SK-N-SH treated with all-trans-retinoic acid at 6 μM for 48 hours (cell line): ENCODE measurements at regions not wholly inside any gene's neighbourhood (a gene's known extent, or its start where the extent isn't known, plus 50 kb on each side); places are given as distances from the start of the nearest gene placed in this dataset.
"Not testable (repeated sequence)": the region's sequence is repeated elsewhere in the genome, so short reads cannot be mapped to it uniquely, and the experiment has no call there.

Experiments used
- ATAC-seq: fragments of 200-7000 bp; cut with Tn5 transposase; 3 replicates; pipeline ENCODE4 v1.9.1; 2020; ENCODE audit warnings: mild to moderate bottlenecking, moderate library complexity
- BACH2 ChIP-seq: fragments of 250-450 bp; sonication (Bioruptor Pico); IDR thresholded peaks from 2 replicates; pipeline ENCODE4 v1.9.0; 2021; ENCODE audit warnings: mild to moderate bottlenecking, borderline replicate concordance
- CREB5 ChIP-seq: fragments of 250-450 bp; sonication (Bioruptor Pico); IDR thresholded peaks from 2 replicates; pipeline ENCODE4 v1.5.1; 2020; ENCODE audit warnings: low read depth, mild to moderate bottlenecking, moderate library complexity
- CSDC2 ChIP-seq: fragments of 250-450 bp; sonication (Bioruptor Pico); IDR thresholded peaks from 2 replicates; pipeline ENCODE4 v1.5.0; 2020; ENCODE audit warnings: mild to moderate bottlenecking, moderate library complexity
- CSRNP3 ChIP-seq: fragments of 250-450 bp; sonication (Bioruptor Pico); IDR thresholded peaks from 2 replicates; pipeline ENCODE4 v1.5.1; 2021; ENCODE audit warnings: mild to moderate bottlenecking, moderate library complexity
- ESRRG ChIP-seq: fragments of 250-450 bp; sonication (Bioruptor Pico); IDR thresholded peaks from 2 replicates; pipeline ENCODE4 v1.6.1; 2021; ENCODE audit warnings: mild to moderate bottlenecking
- ISL1 ChIP-seq: fragments of 250-450 bp; sonication (Bioruptor Pico); IDR thresholded peaks from 2 replicates; pipeline ENCODE4 v2.1.2; 2022; ENCODE audit warnings: mild to moderate bottlenecking, moderate library complexity
- PATZ1 ChIP-seq: fragments of 250-450 bp; sonication (Bioruptor Pico); IDR thresholded peaks from 2 replicates; pipeline ENCODE4 v1.8.0; 2020; ENCODE audit warnings: mild to moderate bottlenecking, moderate library complexity, borderline replicate concordance
- POU6F1 ChIP-seq: fragments of 250-450 bp; sonication (Bioruptor Pico); IDR thresholded peaks from 2 replicates; pipeline ENCODE4 v1.8.0; 2021; ENCODE audit warnings: low read depth, mild to moderate bottlenecking, moderate library complexity, borderline replicate concordance
- PPARA ChIP-seq: fragments of 250-450 bp; sonication (Bioruptor Pico); IDR thresholded peaks from 2 replicates; pipeline ENCODE4 v1.5.0; 2020; ENCODE audit warnings: mild to moderate bottlenecking, borderline replicate concordance
- RARB ChIP-seq: fragments of 250-450 bp; sonication (Bioruptor Pico); IDR thresholded peaks from 2 replicates; pipeline ENCODE4 v1.8.0; 2021; ENCODE audit warnings: mild to moderate bottlenecking, moderate library complexity
- TCF4 ChIP-seq: fragments of 250-450 bp; sonication (Bioruptor Pico); IDR thresholded peaks from 2 replicates; pipeline ENCODE4 v1.8.0; 2021; ENCODE audit warnings: mild to moderate bottlenecking, moderate library complexity, borderline replicate concordance
- TOX ChIP-seq: fragments of 250-450 bp; sonication (Bioruptor Pico); IDR thresholded peaks from 2 replicates; pipeline ENCODE4 v1.8.0; 2021; ENCODE audit warnings: mild to moderate bottlenecking, moderate library complexity, borderline replicate concordance
- TSHZ2 ChIP-seq: fragments of 250-450 bp; sonication (Bioruptor Pico); IDR thresholded peaks from 2 replicates; pipeline ENCODE4 v1.5.0; 2020; ENCODE audit warnings: mild to moderate bottlenecking, moderate library complexity
- ZC3H10 ChIP-seq: fragments of 250-450 bp; sonication (Bioruptor Pico); IDR thresholded peaks from 2 replicates; pipeline ENCODE4 v1.5.1; 2021; ENCODE audit warnings: mild to moderate bottlenecking, moderate library complexity
- ZFP30 ChIP-seq: fragments of 450-650 bp; formaldehyde crosslinking; IDR thresholded peaks from 2 replicates; pipeline ENCODE4 v1.5.0; 2022; ENCODE audit warnings: mild to moderate bottlenecking, moderate library complexity
- ZNF565 ChIP-seq: fragments of 450-650 bp; formaldehyde crosslinking; conservative IDR thresholded peaks from 2 replicates; pipeline ENCODE4 v1.5.0; 2020; ENCODE audit warnings: low read depth, mild to moderate bottlenecking, moderate library complexity
- ZNF70 ChIP-seq: fragments of 450-650 bp; formaldehyde crosslinking; IDR thresholded peaks from 2 replicates; pipeline ENCODE4 v1.5.0; 2020; ENCODE audit warnings: mild to moderate bottlenecking, moderate library complexity

GRCh38 chr4:187504974-187505797, 490.4 kb upstream of the ZFP42 start:
- ATAC-seq = no peak
- TF ChIP-seq ESRRG (CRISPR knock-in tag) (no peak), PATZ1 (CRISPR knock-in tag) (no peak), ZNF70 (no peak), TOX (CRISPR knock-in tag) (no peak), TSHZ2 (no peak), CREB5 (CRISPR knock-in tag) (no peak), CSRNP3 (CRISPR knock-in tag) (no peak), PPARA (CRISPR knock-in tag) (no peak), ZNF565 (no peak), TCF4 (CRISPR knock-in tag) (no peak), RARB (CRISPR knock-in tag) (no peak), POU6F1 (CRISPR knock-in tag) (no peak), BACH2 (no peak), CSDC2 (CRISPR knock-in tag) (no peak), ZFP30 (CRISPR knock-in tag) (no peak)

- ATAC-seq = not testable (repeated sequence)
Observed at GRCh38 chr4:187505798-187506141, 489.8 kb upstream of the ZFP42 start.

- no peak for ATAC-seq
- TF ChIP-seq PATZ1 (CRISPR knock-in tag) (no peak), CSRNP3 (CRISPR knock-in tag) (no peak), ISL1 (CRISPR knock-in tag) (no peak), ZC3H10 (CRISPR knock-in tag) (no peak)
Observed at GRCh38 chr4:187516224-187516623, 479.3 kb upstream of the ZFP42 start.
